HEK293 (cell line): ENCODE measurements at regions not wholly inside any gene's neighbourhood (a gene's known extent, or its start where the extent isn't known, plus 50 kb on each side); places are given as distances from the start of the nearest gene placed in this dataset.

Experiments
- CTCF ChIA-PET: fragments of 350-600 bp; formaldehyde crosslinking; extraction: SDS; loops from one replicate; lab custom pipeline; 2021; ENCODE audit warnings: antibody characterized with exemption; lab: Yijun Ruan, JAX
- POLR2A ChIA-PET: fragments of 300-600 bp; formaldehyde crosslinking; extraction: SDS; loops from one replicate; lab custom pipeline; 2020; ENCODE audit warnings: antibody characterized with exemption, inconsistent platforms; lab: Yijun Ruan, JAX
- H3K27ac ChIP-seq: fragments of 200-500 bp; sonication (Bioruptor generic); 2 replicates; pipeline ENCODE4 v1.5.1; 2014; ENCODE audit warnings: low read depth, low read length, control low read depth, inconsistent platforms; ENCODE audit errors: extremely low read depth
- H3K36me3 ChIP-seq, 2 experiments: fragments of 200-500 bp in 1 of 2; sonication (Bioruptor generic) in 1 of 2; 1 replicate in 1 of 2; 2 replicates in 1 of 2; pipeline ENCODE4 v1.5.1; 2014 to 2017; ENCODE audit warnings: inconsistent platforms in 2 of 2, low read length in 2 of 2; ENCODE audit not compliant: control insufficient read depth in 2 of 2, insufficient read depth in 1 of 2
- H3K4me1 ChIP-seq: fragments of 200-500 bp; sonication (Bioruptor generic); 2 replicates; pipeline ENCODE4 v1.5.1; 2014; ENCODE audit warnings: mild to moderate bottlenecking, low read length, inconsistent platforms; ENCODE audit not compliant: control insufficient read depth, insufficient read depth
- H3K4me3 ChIP-seq: 2 replicates; pipeline ENCODE4 v1.5.1; 2011; ENCODE audit warnings: low read depth, mild to moderate bottlenecking, control low read depth, low read length, moderate library complexity
- H3K9me3 ChIP-seq: fragments of 200-500 bp; sonication (Bioruptor generic); 2 replicates; pipeline ENCODE4 v1.5.1; 2014; ENCODE audit warnings: low read depth, low read length, inconsistent platforms; ENCODE audit not compliant: control insufficient read depth, insufficient read depth
- PRDM10 ChIP-seq: fragments of 450-650 bp; formaldehyde crosslinking; IDR thresholded peaks from 2 replicates; pipeline ENCODE4 v1.5.1; 2016; ENCODE audit warnings: missing biosample characterization, missing genetic modification characterization
- PRDM2 ChIP-seq: fragments of 450-650 bp; formaldehyde crosslinking; IDR thresholded peaks from 2 replicates; pipeline ENCODE4 v1.5.1; 2016; ENCODE audit warnings: missing biosample characterization, missing genetic modification characterization, borderline replicate concordance
- SP2 ChIP-seq: fragments of 450-650 bp; formaldehyde crosslinking; IDR thresholded peaks from 2 replicates; pipeline ENCODE4 v1.5.1; 2016; ENCODE audit warnings: missing biosample characterization, missing genetic modification characterization
- ZBTB21 ChIP-seq: fragments of 450-650 bp; formaldehyde crosslinking; IDR thresholded peaks from 2 replicates; pipeline ENCODE4 v1.5.1; 2017; ENCODE audit warnings: missing biosample characterization, missing genetic modification characterization
- ZFP69B ChIP-seq: fragments of 450-650 bp; formaldehyde crosslinking; IDR thresholded peaks from 2 replicates; pipeline ENCODE4 v1.5.1; 2016; ENCODE audit warnings: missing biosample characterization, missing genetic modification characterization
- ZNF18 ChIP-seq: fragments of 450-650 bp; formaldehyde crosslinking; IDR thresholded peaks from 2 replicates; pipeline ENCODE4 v1.5.1; 2016; ENCODE audit warnings: missing biosample characterization, missing genetic modification characterization
- ZNF274 ChIP-seq, 2 experiments: fragments of 200-500 bp in 1 of 2; fragments of 450-650 bp in 1 of 2; sonication (Bioruptor generic) in 1 of 2; formaldehyde crosslinking in 1 of 2; IDR thresholded peaks; 2 replicates each; pipeline versions ENCODE4 v1.5.1 to v1.6.1; 2014 to 2016; ENCODE audit warnings: borderline replicate concordance in 1 of 2, inconsistent platforms in 1 of 2, low read length in 1 of 2, missing biosample characterization in 1 of 2, missing genetic modification characterization in 1 of 2
- ZNF324 ChIP-seq: fragments of 450-650 bp; formaldehyde crosslinking; IDR thresholded peaks from 2 replicates; pipeline ENCODE4 v1.5.1; 2016; ENCODE audit warnings: missing biosample characterization, missing genetic modification characterization
- ZNF404 ChIP-seq: fragments of 450-650 bp; formaldehyde crosslinking; IDR thresholded peaks from 2 replicates; pipeline ENCODE4 v1.5.1; 2017; ENCODE audit warnings: missing biosample characterization, missing genetic modification characterization
- ZNF513 ChIP-seq: fragments of 450-650 bp; IDR thresholded peaks from 2 replicates; pipeline ENCODE4 v1.5.1; 2018; ENCODE audit warnings: missing biosample characterization, missing genetic modification characterization
- ZNF768 ChIP-seq: fragments of 450-650 bp; formaldehyde crosslinking; IDR thresholded peaks from 2 replicates; pipeline ENCODE4 v1.5.1; 2018; ENCODE audit warnings: missing biosample characterization, mild to moderate bottlenecking, missing genetic modification characterization
- ZNF776 ChIP-seq: fragments of 450-650 bp; formaldehyde crosslinking; IDR thresholded peaks from 2 replicates; pipeline ENCODE4 v1.5.0; 2017; ENCODE audit warnings: missing biosample characterization, missing genetic modification characterization, borderline replicate concordance
- ZNF777 ChIP-seq: fragments of 450-650 bp; formaldehyde crosslinking; IDR thresholded peaks from 2 replicates; pipeline ENCODE4 v1.5.1; 2017; ENCODE audit warnings: missing biosample characterization, missing genetic modification characterization, borderline replicate concordance
- ZNF792 ChIP-seq: fragments of 450-650 bp; formaldehyde crosslinking; IDR thresholded peaks from 2 replicates; pipeline ENCODE4 v1.5.1; 2016; ENCODE audit warnings: missing biosample characterization, missing genetic modification characterization
- ZSCAN4 ChIP-seq: fragments of 450-650 bp; formaldehyde crosslinking; IDR thresholded peaks from 2 replicates; pipeline ENCODE4 v1.5.1; 2017; ENCODE audit warnings: missing biosample characterization, missing genetic modification characterization

GRCh38 chr3:14334936-14335335 is 67.5 kb upstream of the SLC6A6 start (continued):
- TF ChIP-seq ZNF513 (tag by site-specific recombination), result no peak
- TF ChIP-seq ZNF792 (tag by site-specific recombination), result no peak
- no peak for TF ChIP-seq ZNF777 (tag by site-specific recombination)
- TF ChIP-seq PRDM2, result no peak
- no peak for TF ChIP-seq ZSCAN4 (tag by site-specific recombination)
- TF ChIP-seq ZNF18, result no peak
- TF ChIP-seq ZFP69B (tag by site-specific recombination), result no peak
- TF ChIP-seq ZNF324 (tag by site-specific recombination), result no peak
- TF ChIP-seq ZBTB21 (tag by site-specific recombination), result no peak
- TF ChIP-seq ZNF274 (IDR thresholded peaks at IDR 0.05; ENCODE audit: low read length), result no peak
- TF ChIP-seq ZNF274 (tag by site-specific recombination; IDR thresholded peaks at IDR 0.05; ENCODE audit: borderline replicate concordance), result no peak

GRCh38 chr3:14335774-14336748 is 66.3 kb upstream of the SLC6A6 start:
- H3K27ac ChIP-seq, result no peak overlapping the region
- no peaks in the 10 kb centered on the region for H3K4me1 ChIP-seq
- no peak overlapping the region for H3K4me3 ChIP-seq
- CTCF ChIA-PET, result interaction anchor here (0.6 to 1.0 kb wide), 3 partner anchors 17 to 65 kb away, joined by 3 to 4 read pairs (median 3); no protein-coding TSS in a partner anchor
- POLR2A ChIA-PET, result no interaction called here
- TF ChIP-seq ZNF404 (tag by site-specific recombination) (no peak), ZNF768 (tag by site-specific recombination) (no peak), ZNF776 (tag by site-specific recombination) (no peak), SP2 (tag by site-specific recombination) (no peak), PRDM10 (peak; percentile 42; the same call in 1 of the 2 replicates)
- no peaks in the 10 kb centered on the region for H3K9me3 ChIP-seq
- H3K36me3 ChIP-seq, result no peaks in the 10 kb centered on the region
